HUES64 (cell line): ENCODE measurements at regions not wholly inside any gene's neighbourhood (a gene's known extent, or its start where the extent isn't known, plus 50 kb on each side); places are given as distances from the start of the nearest gene placed in this dataset.

ENCODE experiments used
- H3K27ac ChIP-seq: 2 replicates; pipeline ENCODE4 v1.7.0; 2013; ENCODE audit warnings: low read depth, low read length, inconsistent platforms
- H3K27me3 ChIP-seq: 2 replicates; pipeline ENCODE4 v1.6.1; 2013; ENCODE audit warnings: mild to moderate bottlenecking, low read length; ENCODE audit not compliant: insufficient read depth
- H3K36me3 ChIP-seq: 2 replicates; pipeline ENCODE4 v1.6.1; 2013; ENCODE audit warnings: mild to moderate bottlenecking, low read length; ENCODE audit not compliant: insufficient read depth
- H3K4me1 ChIP-seq: 2 replicates; pipeline ENCODE4 v1.6.1; 2013; ENCODE audit warnings: mild to moderate bottlenecking, low read length, moderate library complexity; ENCODE audit not compliant: insufficient read depth
- H3K4me3 ChIP-seq: 2 replicates; pipeline ENCODE4 v1.5.1; 2013; ENCODE audit warnings: mild to moderate bottlenecking, low read length, moderate library complexity
- H3K9ac ChIP-seq: 2 replicates; pipeline ENCODE4 v1.6.1; 2013; ENCODE audit warnings: mild to moderate bottlenecking, low read depth, low read length
- H3K9me3 ChIP-seq: 2 replicates; pipeline ENCODE4 v1.6.1; 2013; ENCODE audit warnings: low read depth, low read length; ENCODE audit not compliant: insufficient read depth
- WGBS: fragments of 150-250, 120-280 bp; methylation state at CpG from one replicate; pipeline ENCODE4 v1.1.7; 2013; ENCODE audit warnings: missing lambda C conversion rate; 5-methylcytosine and 5-hydroxymethylcytosine counted together

DNA sequence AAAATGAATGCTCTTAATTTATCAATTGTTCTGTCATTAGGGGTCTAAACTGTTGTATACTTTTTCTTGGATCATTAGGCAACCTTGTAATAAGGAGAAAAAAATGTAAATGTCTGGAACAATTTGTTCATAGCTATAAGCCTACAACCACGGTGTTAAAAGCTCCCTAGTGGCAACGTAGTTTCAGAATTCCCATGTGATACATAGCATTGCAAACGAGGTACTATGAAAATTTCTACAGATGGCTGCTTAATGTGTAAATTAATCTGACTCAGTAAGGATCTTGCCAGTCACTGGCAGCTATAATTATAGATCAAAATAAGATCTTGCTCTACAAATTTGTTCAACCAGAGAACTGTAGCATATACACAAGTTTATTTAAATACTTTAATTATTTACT lies 304.1 kb upstream of the ADGRL4 start:
- no peaks in the 10 kb centered on the region for H3K9me3 ChIP-seq
- no peak overlapping the region for H3K9ac ChIP-seq
- H3K4me1 ChIP-seq: no peaks in the 10 kb centered on the region
- H3K36me3 ChIP-seq: no peaks in the 10 kb centered on the region
- H3K27me3 ChIP-seq: no peaks in the 10 kb centered on the region
- H3K4me3 ChIP-seq: no peak overlapping the region
- WGBS: 100% methylated on average over 3 of the region's 3 CpGs
- H3K27ac ChIP-seq: no peak overlapping the region

DNA sequence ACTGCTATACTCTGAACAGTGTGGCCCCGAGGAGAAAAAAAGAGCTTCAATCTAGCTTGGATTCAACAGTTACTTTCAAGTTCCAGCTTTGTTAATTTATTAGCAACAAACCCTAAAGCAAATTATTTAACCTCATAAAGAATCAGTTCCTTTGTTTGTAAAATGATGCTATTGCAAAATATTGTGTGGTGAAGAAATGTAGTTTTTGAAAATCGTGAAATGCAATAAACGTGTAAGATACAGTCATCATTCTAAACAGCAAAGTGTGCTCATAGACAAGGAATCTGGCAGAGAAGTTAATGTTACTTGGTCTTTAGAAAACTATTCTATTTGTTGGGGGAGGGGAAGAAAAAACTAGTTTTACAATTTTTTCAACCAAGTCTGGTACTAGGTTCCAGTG lies 297.6 kb upstream of the ADGRL4 start:
- no peak overlapping the region for H3K4me3 ChIP-seq
- H3K27ac ChIP-seq: no peak overlapping the region
- 92% methylated on average over 3 of the region's 3 CpGs for WGBS
- H3K4me1 ChIP-seq: peaks cover 11% of the 10 kb centered on the region
- no peaks in the 10 kb centered on the region for H3K9me3 ChIP-seq
- H3K27me3 ChIP-seq: no peaks in the 10 kb centered on the region
- no peak overlapping the region for H3K9ac ChIP-seq
- no peaks in the 10 kb centered on the region for H3K36me3 ChIP-seq

DNA sequence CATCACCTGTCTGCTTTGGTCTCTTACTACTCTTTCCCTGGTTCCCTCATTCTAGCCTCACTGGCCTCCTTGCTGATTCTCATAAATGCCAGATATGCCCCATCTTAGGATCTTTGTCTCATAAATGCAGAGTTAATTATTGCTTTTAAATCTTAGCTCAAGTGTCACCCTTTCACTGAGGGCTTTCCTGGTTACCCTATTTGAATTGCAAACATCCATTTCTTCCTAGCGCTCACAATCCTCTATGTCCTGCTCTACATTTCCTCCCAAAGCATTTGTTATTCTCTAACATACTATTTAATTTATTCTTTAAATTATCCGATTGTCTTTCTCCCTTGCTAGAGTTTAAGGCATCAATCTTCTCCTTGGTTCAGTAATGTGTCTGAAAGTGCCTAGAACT lies 296.5 kb upstream of the ADGRL4 start:
- H3K36me3 ChIP-seq: no peaks in the 10 kb centered on the region
- H3K4me1 ChIP-seq: peaks cover 11% of the 10 kb centered on the region
- no peak overlapping the region for H3K27ac ChIP-seq
- WGBS: 79% methylated on average over 2 of the region's 2 CpGs
- no peaks in the 10 kb centered on the region for H3K27me3 ChIP-seq
- H3K4me3 ChIP-seq: no peak overlapping the region
- no peak overlapping the region for H3K9ac ChIP-seq
- no peaks in the 10 kb centered on the region for H3K9me3 ChIP-seq

DNA sequence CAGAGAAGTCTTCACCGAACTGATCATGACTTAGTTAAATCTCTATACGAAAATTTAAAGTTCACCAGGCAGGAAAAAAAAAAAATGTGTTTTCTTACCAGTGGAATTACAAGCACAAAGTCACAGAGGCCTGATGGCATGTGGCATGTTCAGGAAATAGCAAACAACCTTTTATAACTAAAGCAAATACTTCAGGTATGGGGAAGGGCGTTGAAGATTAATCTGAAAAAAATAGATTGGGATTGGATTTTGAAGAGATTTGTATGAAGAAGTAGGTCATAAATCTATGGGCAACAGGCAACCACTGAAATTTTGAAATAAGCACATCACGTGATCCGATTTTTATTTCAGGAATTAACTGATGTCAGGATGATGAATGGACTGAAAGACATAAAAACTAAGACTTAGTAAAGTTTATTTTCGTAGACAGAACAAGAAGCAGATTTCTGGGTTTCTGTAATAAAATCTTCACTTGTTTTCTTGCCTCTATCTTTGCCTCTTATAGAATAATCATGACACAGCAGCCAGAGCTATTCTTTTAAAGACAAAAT lies 295.9 kb upstream of the ADGRL4 start:
- Histone ChIP-seq H3K4me3 (no peak overlapping the region), H3K9me3 (no peaks in the 10 kb centered on the region), H3K4me1 (peaks cover 11% of the 10 kb centered on the region), H3K27ac (no peak overlapping the region), H3K27me3 (no peaks in the 10 kb centered on the region), H3K36me3 (no peaks in the 10 kb centered on the region), H3K9ac (no peak overlapping the region)
- 97% methylated on average over 6 of the region's 6 CpGs for WGBS

DNA sequence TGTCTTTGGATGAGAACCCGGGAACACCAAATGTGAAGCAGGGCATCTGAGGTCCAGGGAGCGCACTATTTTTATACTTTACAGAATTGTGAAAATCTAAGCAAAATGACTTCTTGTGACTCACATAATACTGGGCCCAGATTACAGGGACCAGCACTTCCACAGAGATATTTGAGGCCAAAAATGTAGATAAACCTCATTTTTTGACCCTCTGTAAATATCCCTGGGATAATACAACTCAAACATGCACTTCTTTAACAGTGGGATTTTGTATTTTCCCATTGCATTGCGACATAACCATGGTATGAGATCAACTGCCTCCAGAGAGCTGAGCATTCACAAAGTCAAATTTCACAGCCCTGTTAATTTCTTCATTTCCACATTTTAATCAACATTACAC lies 289.4 kb upstream of the ADGRL4 start:
- Histone ChIP-seq H3K9ac (no peak overlapping the region), H3K4me1 (0 out of 2 replicates have a peak, but pooled peaks cover 3% of the 10 kb centered on the region), H3K27me3 (no peaks in the 10 kb centered on the region), H3K9me3 (no peaks in the 10 kb centered on the region), H3K36me3 (no peaks in the 10 kb centered on the region), H3K27ac (no peak overlapping the region), H3K4me3 (no peak overlapping the region)
- WGBS: 92% methylated on average over 3 of the region's 3 CpGs

DNA sequence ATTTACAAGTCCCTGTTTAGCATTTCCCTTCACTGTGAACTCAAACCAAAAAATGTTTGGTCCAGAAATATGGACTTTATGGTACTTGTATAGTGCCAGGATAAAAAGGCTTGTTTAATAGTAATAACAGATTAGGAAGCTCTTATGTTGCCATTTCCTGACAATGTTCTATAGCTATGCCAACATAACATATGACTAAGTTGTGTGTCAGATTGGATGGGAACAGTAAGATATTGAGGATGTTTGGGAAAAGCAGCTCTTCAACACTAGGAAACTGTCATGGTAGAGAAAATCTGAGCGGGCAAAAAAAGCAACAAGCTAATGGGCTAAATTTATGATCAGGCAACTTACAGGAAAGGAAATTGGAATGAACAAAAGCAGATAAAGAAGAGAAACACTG lies 287.1 kb upstream of the ADGRL4 start:
- H3K9ac ChIP-seq: no peak overlapping the region
- H3K4me1 ChIP-seq: 0 out of 2 replicates have a peak, but pooled peaks cover 3% of the 10 kb centered on the region
- no peaks in the 10 kb centered on the region for H3K27me3 ChIP-seq
- WGBS: 98% methylated on average over 1 of the region's 1 CpG
- no peaks in the 10 kb centered on the region for H3K9me3 ChIP-seq
- H3K27ac ChIP-seq: no peak overlapping the region
- H3K4me3 ChIP-seq: no peak overlapping the region
- no peaks in the 10 kb centered on the region for H3K36me3 ChIP-seq

DNA sequence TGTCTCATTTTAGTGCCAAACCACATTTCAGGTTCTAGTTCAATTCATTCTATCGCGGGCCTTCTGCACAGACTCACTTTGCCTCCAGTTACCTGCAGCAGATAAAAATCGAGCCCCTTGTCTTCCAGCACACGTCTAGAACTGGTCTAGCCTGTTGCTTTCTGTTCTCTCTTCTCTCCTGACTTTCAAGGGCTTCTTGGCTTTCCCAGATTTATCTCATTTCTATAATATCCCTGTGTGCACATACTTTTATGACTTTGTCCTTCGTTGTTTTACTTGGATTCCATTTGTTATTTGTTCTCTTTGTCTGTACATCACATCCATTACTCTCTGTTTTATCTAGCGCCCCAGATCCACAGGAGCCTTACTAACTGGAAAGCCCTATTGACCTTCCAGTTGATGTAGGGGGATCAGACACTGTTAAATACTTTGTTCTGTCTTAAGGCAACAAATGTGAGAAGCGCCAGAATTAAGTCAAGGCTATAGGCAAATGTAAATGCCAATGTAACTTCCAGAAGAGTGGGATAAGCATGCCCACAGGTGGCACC lies 284.5 kb upstream of the ADGRL4 start:
- Histone ChIP-seq H3K4me1 (0 out of 2 replicates have a peak, but pooled peaks cover 3% of the 10 kb centered on the region), H3K9me3 (no peaks in the 10 kb centered on the region), H3K36me3 (no peaks in the 10 kb centered on the region), H3K27me3 (no peaks in the 10 kb centered on the region), H3K9ac (no peak overlapping the region), H3K27ac (no peak overlapping the region), H3K4me3 (no peak overlapping the region)
- WGBS: 95% methylated on average over 7 of the region's 7 CpGs

DNA sequence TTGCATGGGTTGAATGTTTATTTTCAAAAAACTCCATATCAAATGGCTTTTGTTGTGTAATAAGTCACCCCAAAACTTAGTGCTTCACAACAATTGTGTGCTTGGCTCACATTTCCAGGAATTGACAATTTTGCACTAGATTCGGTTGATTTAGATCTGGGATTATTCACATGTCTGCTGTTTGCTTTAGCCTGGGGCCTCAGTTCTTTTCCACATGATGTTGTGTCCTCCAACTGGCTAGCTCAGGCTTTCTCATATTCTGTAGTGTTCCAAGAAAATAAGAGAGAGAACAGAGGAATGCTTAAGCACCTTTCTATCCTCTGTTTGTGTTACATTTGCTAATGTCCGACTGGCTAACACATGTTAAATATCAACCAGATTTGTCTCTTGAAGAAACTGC lies 281.5 kb upstream of the ADGRL4 start:
- no peaks in the 10 kb centered on the region for H3K36me3 ChIP-seq
- no peaks in the 10 kb centered on the region for H3K27me3 ChIP-seq
- no peak overlapping the region for H3K4me3 ChIP-seq
- no peaks in the 10 kb centered on the region for H3K9me3 ChIP-seq
- H3K9ac ChIP-seq: no peak overlapping the region
- WGBS: 99% methylated on average over 2 of the region's 2 CpGs
- no peak overlapping the region for H3K27ac ChIP-seq
- H3K4me1 ChIP-seq: 0 out of 2 replicates have a peak, but pooled peaks cover 3% of the 10 kb centered on the region

DNA sequence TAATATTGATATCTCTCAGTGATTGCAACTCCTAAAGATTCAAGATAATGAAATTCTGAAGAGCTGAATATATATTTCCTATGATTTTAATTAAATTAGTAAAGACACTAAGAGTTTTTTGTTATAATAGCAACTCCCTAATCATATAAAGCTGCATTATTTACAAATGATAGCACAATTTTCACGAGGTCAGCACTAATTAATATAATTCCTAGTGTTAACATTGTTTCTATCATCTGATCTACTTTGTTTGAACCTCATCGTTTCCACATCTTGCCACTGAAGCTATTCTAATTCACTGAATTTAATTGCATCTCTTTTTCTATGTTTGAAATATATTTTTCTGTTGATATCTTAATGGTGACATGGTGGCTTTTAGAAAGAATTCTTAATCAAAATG lies 279.1 kb upstream of the ADGRL4 start:
- H3K4me1 ChIP-seq: no peaks in the 10 kb centered on the region
- H3K9ac ChIP-seq: no peak overlapping the region
- 100% methylated on average over 1 of the region's 2 CpGs for WGBS
- no peaks in the 10 kb centered on the region for H3K36me3 ChIP-seq
- H3K27ac ChIP-seq: no peak overlapping the region
- no peaks in the 10 kb centered on the region for H3K27me3 ChIP-seq
- no peak overlapping the region for H3K4me3 ChIP-seq
- H3K9me3 ChIP-seq: no peaks in the 10 kb centered on the region

DNA sequence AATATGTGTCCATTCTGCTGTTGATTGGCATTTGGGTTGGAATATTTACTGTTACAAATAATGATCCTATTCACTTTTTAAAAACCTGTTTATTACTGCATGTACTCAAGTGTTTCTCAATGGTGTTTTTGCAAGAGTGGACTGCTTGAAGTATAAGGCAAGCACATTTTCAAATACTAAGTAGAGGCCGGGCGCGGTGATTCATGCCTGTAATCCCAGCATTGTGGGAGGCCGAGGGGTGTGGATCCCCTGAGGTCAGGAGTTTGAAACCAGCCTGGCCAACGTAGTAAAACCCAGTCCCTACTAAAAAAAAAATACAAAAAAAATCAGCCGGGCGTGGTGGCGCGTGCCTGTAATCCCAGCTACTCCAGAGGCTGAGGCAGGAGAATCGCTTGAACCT lies 276.9 kb upstream of the ADGRL4 start:
- Histone ChIP-seq H3K9ac (no peak overlapping the region), H3K4me3 (no peak overlapping the region), H3K4me1 (no peaks in the 10 kb centered on the region), H3K27ac (no peak overlapping the region), H3K36me3 (no peaks in the 10 kb centered on the region), H3K9me3 (no peaks in the 10 kb centered on the region), H3K27me3 (no peaks in the 10 kb centered on the region)
- WGBS: 97% methylated on average over 10 of the region's 10 CpGs

DNA sequence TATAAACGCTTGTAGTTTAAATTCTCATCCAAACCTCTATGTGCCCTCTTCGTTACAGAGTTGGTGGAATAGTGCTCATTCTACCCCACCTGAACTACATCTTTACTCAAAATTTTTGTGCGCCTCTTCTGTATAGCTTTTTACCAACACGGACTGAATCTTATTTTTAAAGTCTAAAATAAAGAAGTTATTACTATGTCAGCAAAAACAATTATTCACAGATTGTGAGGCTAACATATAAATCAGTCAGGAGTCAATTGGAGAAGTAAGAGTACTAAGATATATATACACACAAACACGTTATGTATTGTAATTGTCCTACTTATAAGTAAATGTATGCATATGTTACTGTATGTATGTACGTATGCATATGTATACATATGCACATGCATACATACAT lies 274.9 kb upstream of the ADGRL4 start:
- WGBS: 64% methylated on average over 3 of the region's 6 CpGs
- Histone ChIP-seq H3K9ac (no peak overlapping the region), H3K36me3 (no peaks in the 10 kb centered on the region)

DNA sequence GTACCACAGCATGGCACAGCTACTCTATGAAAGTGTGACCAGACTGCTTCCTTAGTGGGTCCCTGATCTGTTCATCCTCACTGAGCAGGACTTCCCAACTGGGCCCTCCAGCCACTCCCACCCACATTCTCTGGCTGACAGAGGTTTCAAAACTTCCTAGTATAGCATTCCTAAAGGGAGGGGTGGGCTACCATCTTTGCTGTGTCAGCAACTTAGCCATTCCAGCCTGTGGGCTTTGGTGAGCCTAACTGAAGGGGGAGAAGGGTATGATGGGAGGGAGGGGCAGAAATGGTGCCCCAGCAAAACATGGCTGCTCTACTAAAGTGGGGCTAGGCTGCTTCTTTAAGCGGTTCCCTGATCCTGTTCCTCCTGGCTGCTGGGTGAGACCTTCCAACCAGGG lies 265.2 kb upstream of the ADGRL4 start:
- H3K27ac ChIP-seq: no peak overlapping the region
- 98% methylated on average over 1 of the region's 1 CpG for WGBS

More for the DNA sequence above, 274.9 kb upstream of the ADGRL4 start:
- no peak overlapping the region for H3K27ac ChIP-seq
- H3K4me3 ChIP-seq: no peak overlapping the region
- no peaks in the 10 kb centered on the region for H3K4me1 ChIP-seq
- H3K27me3 ChIP-seq: no peaks in the 10 kb centered on the region
- no peaks in the 10 kb centered on the region for H3K9me3 ChIP-seq

More for the DNA sequence above, 265.2 kb upstream of the ADGRL4 start:
- Histone ChIP-seq H3K27me3 (no peaks in the 10 kb centered on the region), H3K9me3 (peaks cover 11% of the 10 kb centered on the region; the same call in 1 of the 2 replicates), H3K4me3 (no peak overlapping the region), H3K4me1 (no peaks in the 10 kb centered on the region), H3K9ac (no peak overlapping the region), H3K36me3 (no peaks in the 10 kb centered on the region)
